ENCODE measurements at regions not wholly inside any gene's neighbourhood (a gene's known extent, or its start where the extent isn't known, plus 50 kb on each side); places are given as distances from the start of the nearest gene placed in this dataset.

DNA sequence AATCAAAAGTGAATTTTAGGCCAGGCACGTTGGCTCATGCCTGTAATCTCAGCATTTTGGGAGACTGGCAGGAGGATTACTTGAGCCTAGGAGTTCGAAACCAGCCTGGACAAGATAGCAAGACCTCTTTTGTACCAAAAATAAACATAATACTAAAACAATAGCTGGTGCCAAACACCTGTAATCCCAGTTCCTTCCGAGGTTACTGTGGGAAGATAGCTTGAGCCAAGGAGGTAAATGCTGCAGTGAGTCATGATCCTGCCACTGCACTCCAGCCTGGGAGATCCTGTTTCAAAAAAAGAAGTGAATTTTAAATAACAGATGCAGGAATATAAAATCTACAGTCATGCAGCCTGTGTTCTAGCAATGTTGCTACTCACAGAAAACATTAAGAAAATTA lies 488.3 kb downstream of the PPARGC1A start:
- no peak for TF ChIP-seq POLR2A (IDR thresholded peaks at IDR 0.05)
- TF ChIP-seq, protein P1, sequence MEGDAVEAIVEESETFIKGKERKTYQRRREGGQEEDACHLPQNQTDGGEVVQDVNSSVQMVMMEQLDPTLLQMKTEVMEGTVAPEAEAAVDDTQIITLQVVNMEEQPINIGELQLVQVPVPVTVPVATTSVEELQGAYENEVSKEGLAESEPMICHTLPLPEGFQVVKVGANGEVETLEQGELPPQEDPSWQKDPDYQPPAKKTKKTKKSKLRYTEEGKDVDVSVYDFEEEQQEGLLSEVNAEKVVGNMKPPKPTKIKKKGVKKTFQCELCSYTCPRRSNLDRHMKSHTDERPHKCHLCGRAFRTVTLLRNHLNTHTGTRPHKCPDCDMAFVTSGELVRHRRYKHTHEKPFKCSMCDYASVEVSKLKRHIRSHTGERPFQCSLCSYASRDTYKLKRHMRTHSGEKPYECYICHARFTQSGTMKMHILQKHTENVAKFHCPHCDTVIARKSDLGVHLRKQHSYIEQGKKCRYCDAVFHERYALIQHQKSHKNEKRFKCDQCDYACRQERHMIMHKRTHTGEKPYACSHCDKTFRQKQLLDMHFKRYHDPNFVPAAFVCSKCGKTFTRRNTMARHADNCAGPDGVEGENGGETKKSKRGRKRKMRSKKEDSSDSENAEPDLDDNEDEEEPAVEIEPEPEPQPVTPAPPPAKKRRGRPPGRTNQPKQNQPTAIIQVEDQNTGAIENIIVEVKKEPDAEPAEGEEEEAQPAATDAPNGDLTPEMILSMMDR (IDR thresholded peaks at IDR 0.05) = no peak

Data from uterus (tissue), 2 donors.